ENCODE measurements at regions not wholly inside any gene's neighbourhood (a gene's known extent, or its start where the extent isn't known, plus 50 kb on each side); places are given as distances from the start of the nearest gene placed in this dataset.
"Not testable (repeated sequence)": the region's sequence is repeated elsewhere in the genome, so short reads cannot be mapped to it uniquely, and the experiment has no call there.

- no peak for DNase-seq
These were observed 222.9 kb downstream of the DSC3 start for GRCh38 chr18:30819619-30820018.

- DNase-seq = no peak
These were observed 228.1 kb downstream of the DSC3 start for GRCh38 chr18:30814446-30814845.

GRCh38 chr18:30811580-30811979 lies 231.0 kb downstream of the DSC3 start:
- no peak for DNase-seq

- DNase-seq = no peak
These were observed 232.0 kb downstream of the DSC3 start for GRCh38 chr18:30810580-30810979.

GRCh38 chr18:30806823-30807222 lies 235.7 kb downstream of the DSC3 start:
- no peak for DNase-seq

- DNase-seq = no peak
These were observed 241.7 kb downstream of the DSC3 start for GRCh38 chr18:30800800-30801199.

GRCh38 chr18:30792051-30792450 lies 250.5 kb downstream of the DSC3 start:
- DNase-seq = no peak

- DNase-seq = not testable (repeated sequence)
These were observed 254.0 kb downstream of the DSC3 start for GRCh38 chr18:30788411-30788991.

GRCh38 chr18:30787410-30787809 lies 255.1 kb downstream of the DSC3 start:
- DNase-seq = no peak

- no peak for DNase-seq
These were observed 260.9 kb downstream of the DSC3 start for GRCh38 chr18:30781601-30782000.

- DNase-seq = no peak
These were observed 266.9 kb downstream of the DSC3 start for GRCh38 chr18:30775629-30776028.

- DNase-seq = not testable (repeated sequence)
These were observed 270.4 kb downstream of the DSC3 start for GRCh38 chr18:30772170-30772569.

- no peak for DNase-seq
These were observed 276.5 kb downstream of the DSC3 start for GRCh38 chr18:30766053-30766452.

- no peak for DNase-seq
These were observed 277.3 kb downstream of the DSC3 start for GRCh38 chr18:30765247-30765646.

GRCh38 chr18:30763902-30764350 lies 278.6 kb downstream of the DSC3 start:
- DNase-seq = peak in 1 of 2 experiments; percentile 34

- DNase-seq = no peak
These were observed 287.7 kb downstream of the DSC3 start for GRCh38 chr18:30754846-30755245.

- no peak for DNase-seq
These were observed 294.0 kb downstream of the DSC3 start for GRCh38 chr18:30748541-30748940.

GRCh38 chr18:30746224-30746623 lies 296.3 kb downstream of the DSC3 start:
- no peak for DNase-seq

GRCh38 chr18:30743033-30743432 lies 299.5 kb downstream of the DSC3 start:
- no peak for DNase-seq

- DNase-seq = no peak
These were observed 311.6 kb downstream of the DSC3 start for GRCh38 chr18:30730915-30731314.

GRCh38 chr18:30727849-30728248 lies 314.7 kb downstream of the DSC3 start:
- DNase-seq = no peak

- no peak for DNase-seq
These were observed 329.2 kb downstream of the DSC3 start for GRCh38 chr18:30713299-30713698.

- no peak for DNase-seq
These were observed 330.2 kb downstream of the DSC3 start for GRCh38 chr18:30712383-30712782.

- no peak for DNase-seq
These were observed 332.9 kb downstream of the DSC3 start for GRCh38 chr18:30709595-30709994.

GRCh38 chr18:30705943-30706342 lies 336.6 kb downstream of the DSC3 start:
- DNase-seq = no peak
